IPS-18a (cell line): ENCODE measurements at regions not wholly inside any gene's neighbourhood (a gene's known extent, or its start where the extent isn't known, plus 50 kb on each side); places are given as distances from the start of the nearest gene placed in this dataset.

Source experiments
- H3K27ac ChIP-seq: one replicate; pipeline ENCODE4 v1.5.1; 2013; ENCODE audit warnings: low read length
- H3K27me3 ChIP-seq: one replicate; pipeline ENCODE4 v1.6.1; 2013; ENCODE audit warnings: mild to moderate bottlenecking, low read length; ENCODE audit not compliant: control insufficient read depth, insufficient read depth
- H3K36me3 ChIP-seq: one replicate; pipeline ENCODE4 v1.6.1; 2013; ENCODE audit warnings: low read depth, low read length; ENCODE audit not compliant: control insufficient read depth
- H3K4me1 ChIP-seq: one replicate; pipeline ENCODE4 v1.6.1; 2013; ENCODE audit warnings: low read depth, low read length; ENCODE audit not compliant: control insufficient read depth
- H3K4me3 ChIP-seq: one replicate; pipeline ENCODE4 v1.5.1; 2013; ENCODE audit warnings: low read length
- H3K9ac ChIP-seq: one replicate; pipeline ENCODE4 v1.6.1; 2013; ENCODE audit warnings: mild to moderate bottlenecking, low read length, moderate library complexity
- H3K9me3 ChIP-seq: one replicate; pipeline ENCODE4 v1.6.1; 2013; ENCODE audit warnings: low read depth, low read length; ENCODE audit not compliant: control insufficient read depth

DNA sequence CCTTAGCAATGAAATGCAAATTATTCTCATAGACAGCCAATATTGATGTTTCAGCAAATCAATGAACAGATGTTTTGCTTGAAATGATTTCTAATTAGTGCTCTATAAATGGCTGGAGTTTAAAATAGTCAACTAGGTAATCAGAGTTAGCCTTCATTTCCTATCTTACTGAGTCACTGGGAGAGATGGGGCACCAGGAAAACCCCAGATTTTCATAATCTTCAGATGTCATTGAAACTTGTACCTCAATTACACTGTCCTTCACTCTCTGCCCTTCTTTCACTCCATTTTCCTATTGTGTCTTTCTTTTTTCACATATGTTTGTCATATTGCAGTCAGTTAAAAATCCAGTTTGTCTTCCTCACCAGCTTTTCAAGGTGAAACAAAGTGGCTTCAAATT, 92.7 kb downstream of the C12orf75 start:
- no peaks in the 10 kb centered on the region for H3K27me3 ChIP-seq
- no peak overlapping the region for H3K27ac ChIP-seq
- H3K4me1 ChIP-seq, result no peaks in the 10 kb centered on the region
- H3K9ac ChIP-seq, result no peak overlapping the region
- H3K36me3 ChIP-seq, result no peaks in the 10 kb centered on the region
- H3K9me3 ChIP-seq, result no peaks in the 10 kb centered on the region
- no peak overlapping the region for H3K4me3 ChIP-seq

DNA sequence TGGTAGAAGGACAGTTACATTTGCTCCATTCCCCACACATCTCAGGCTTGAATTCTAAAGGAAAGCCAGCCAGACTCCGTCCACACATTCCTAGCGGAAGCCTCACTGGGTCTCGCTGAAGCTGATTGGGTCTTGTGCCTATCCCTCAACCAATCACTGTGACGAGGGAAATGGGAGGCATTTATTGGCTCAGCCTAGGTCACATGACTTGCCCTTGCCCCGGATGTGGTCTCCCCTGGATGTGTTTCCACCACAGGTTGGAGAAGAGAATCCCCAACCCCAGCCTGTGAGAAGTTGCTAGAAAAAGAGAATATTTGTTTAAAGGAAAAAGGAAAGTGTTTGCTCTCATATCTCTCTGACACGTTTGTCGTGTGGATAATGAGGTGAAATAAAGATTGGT, 93.4 kb downstream of the C12orf75 start:
- Histone ChIP-seq H3K36me3 (no peaks in the 10 kb centered on the region), H3K9me3 (no peaks in the 10 kb centered on the region), H3K4me3 (no peak overlapping the region), H3K4me1 (no peaks in the 10 kb centered on the region), H3K27ac (no peak overlapping the region), H3K27me3 (no peaks in the 10 kb centered on the region), H3K9ac (no peak overlapping the region)

DNA sequence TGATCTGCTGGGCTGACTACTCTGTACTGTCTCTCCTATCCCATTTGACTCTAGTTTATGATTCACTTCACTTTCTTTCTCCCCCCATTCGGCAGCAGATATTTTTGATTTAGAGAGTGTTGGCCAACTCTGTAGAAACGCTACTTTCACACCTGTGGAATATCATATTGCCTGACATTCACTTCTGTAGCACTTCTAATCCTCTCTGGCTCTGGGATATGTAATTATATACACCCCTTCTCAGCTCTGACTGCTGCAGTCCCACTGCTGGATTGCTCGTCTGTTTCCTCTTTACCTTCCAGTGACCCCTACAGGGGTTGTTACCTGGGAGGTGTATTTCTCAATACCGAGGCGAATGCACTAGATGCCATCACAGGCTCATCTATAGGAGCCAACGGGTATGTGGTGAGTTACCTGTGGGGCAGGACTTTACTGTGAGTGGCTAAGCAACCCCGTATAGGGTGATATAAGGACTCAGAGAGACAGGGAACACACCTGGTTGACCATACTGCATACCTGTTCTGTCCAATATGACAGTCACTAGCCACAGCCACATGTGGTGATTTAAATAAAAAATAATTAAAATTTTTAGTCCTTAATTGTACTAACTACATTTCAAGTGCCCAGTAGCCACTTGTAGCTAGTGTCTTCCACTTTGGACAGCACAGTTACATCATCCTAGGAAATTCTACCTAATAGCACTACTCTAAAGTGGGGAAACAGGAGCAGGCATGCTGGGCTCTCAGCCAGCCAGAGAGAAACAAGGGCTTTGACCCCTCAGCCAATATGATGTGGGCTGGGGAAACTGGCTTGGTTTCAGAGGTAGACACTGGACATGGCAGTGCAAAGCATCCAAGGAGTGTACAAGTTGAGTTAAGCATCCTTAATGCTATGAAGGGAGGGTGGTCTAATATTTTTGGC, 95.0 kb downstream of the C12orf75 start:
- Histone ChIP-seq H3K4me3 (no peak overlapping the region), H3K9ac (no peak overlapping the region), H3K27ac (no peak overlapping the region), H3K9me3 (no peaks in the 10 kb centered on the region), H3K36me3 (no peaks in the 10 kb centered on the region), H3K4me1 (no peaks in the 10 kb centered on the region), H3K27me3 (no peaks in the 10 kb centered on the region)

DNA sequence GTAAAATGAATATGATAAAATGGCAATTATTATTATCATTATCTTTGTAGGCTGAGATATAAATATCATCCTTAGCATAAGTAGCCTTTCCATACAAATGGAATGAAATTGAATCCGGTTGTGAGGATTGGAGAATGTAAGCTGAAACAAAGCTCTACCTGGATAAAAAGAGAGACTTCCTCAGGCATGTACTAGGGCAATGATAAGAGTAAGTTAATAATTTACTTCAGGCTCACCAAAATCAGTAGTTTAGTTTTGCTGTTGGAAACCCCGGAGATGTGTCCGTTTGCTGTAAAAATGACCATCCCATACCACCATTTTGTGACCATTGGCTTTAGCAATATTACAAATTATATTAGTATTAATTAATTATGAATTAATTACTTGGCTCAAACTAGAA, 96.3 kb downstream of the C12orf75 start:
- Histone ChIP-seq H3K27ac (no peak overlapping the region), H3K9ac (no peak overlapping the region), H3K27me3 (no peaks in the 10 kb centered on the region), H3K4me3 (no peak overlapping the region), H3K36me3 (no peaks in the 10 kb centered on the region), H3K4me1 (no peaks in the 10 kb centered on the region), H3K9me3 (no peaks in the 10 kb centered on the region)

DNA sequence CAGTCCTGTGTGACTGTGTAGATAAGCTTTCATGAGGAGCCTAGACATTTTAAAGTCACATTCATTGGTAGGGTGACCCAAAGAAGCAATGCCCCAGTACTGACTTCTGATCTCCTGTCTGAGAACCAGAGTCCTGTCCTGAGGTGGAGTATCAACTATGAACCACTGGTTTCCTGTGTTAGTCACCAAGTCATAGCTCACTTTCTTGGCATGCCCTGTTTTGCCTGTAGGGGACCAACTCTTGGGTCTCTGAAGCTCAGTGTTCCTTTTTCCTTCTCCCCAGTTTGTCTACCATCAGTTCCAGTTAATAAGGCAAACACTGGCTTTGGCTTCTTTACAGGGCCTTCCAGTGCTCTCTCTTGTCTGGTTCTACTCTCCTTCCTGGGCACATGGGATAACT, 97.4 kb downstream of the C12orf75 start:
- Histone ChIP-seq H3K9ac (no peak overlapping the region), H3K4me1 (no peaks in the 10 kb centered on the region), H3K4me3 (no peak overlapping the region), H3K36me3 (no peaks in the 10 kb centered on the region), H3K27ac (no peak overlapping the region), H3K9me3 (no peaks in the 10 kb centered on the region), H3K27me3 (no peaks in the 10 kb centered on the region)

DNA sequence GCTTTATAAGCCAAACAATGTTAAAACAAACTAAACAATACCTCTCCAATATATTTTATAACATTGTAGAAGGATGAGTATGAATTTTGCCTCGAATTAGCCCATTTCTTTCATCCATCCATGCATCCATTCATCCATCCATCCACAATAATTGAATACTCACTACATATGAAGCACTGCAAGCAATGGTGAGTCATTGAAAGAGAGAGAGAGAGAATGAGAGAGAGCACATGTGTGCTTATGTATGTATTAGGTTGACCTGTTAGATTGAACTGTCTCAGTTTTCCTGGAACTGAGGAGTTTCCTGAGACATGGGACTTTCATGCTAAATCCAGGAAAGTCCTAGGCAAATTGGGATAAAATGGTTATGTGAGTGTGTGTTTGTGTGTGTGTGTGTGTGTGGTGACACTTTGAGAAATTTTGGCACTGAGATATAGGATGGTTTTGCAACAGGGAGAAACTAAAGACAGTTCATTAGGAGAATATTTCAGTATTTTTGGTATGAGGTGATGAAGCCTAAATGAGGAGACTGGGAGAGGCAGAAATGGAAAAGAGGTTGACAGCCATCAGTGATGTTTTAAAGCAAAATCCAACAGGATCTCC, 98.4 kb downstream of the C12orf75 start:
- no peak overlapping the region for H3K4me3 ChIP-seq
- no peak overlapping the region for H3K27ac ChIP-seq
- no peaks in the 10 kb centered on the region for H3K36me3 ChIP-seq
- H3K4me1 ChIP-seq, result no peaks in the 10 kb centered on the region
- no peaks in the 10 kb centered on the region for H3K9me3 ChIP-seq
- H3K27me3 ChIP-seq, result no peaks in the 10 kb centered on the region
- H3K9ac ChIP-seq, result no peak overlapping the region

DNA sequence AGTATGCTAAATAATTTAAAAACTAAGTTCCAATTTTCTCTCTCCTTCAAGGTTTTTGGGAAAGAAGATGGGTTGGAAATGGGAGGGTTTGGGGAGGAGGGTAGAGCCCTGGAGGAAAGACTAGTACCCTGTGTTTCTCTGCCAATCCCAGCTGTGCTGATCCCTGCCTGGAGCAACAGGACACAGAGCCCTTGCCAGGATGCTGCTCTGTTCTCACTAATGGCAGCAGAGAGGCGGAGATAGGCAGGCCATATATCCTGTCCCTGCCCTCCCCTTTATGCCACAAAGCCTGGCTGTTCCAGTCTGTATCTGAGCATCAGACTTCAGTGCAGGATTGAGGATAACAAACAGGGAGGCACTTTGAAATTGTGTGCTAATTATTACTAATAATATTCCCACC, 99.0 kb downstream of the C12orf75 start:
- Histone ChIP-seq H3K9ac (no peak overlapping the region), H3K27ac (no peak overlapping the region), H3K9me3 (no peaks in the 10 kb centered on the region), H3K27me3 (no peaks in the 10 kb centered on the region), H3K36me3 (no peaks in the 10 kb centered on the region), H3K4me3 (no peak overlapping the region), H3K4me1 (no peaks in the 10 kb centered on the region)

DNA sequence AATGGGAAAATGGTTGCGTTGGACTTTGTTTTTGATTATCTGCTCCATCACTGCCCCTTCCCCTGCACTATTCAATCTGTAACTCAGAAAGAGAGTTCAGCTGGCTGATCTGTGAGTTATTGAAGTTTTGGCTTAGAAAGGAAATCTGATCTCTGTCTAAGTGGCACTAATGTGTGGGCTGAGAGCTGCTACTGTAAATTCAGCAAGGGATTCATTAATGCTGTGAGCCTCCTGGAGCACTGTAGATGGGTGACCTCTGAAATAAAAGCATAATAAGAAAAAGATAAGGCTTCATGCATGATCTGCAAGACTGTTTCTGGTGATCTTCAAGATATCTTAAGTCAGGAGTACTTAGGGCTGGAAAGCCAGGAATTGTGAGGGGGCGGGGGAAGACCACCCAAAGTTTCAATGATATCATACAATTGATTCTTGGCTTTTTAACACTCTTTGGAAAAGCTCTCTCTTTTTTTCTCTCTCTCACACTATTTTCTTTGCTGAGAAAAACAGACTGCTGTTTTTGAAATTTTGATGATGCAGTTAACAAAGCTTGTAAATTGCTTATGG, 101.1 kb downstream of the C12orf75 start:
- H3K27me3 ChIP-seq, result no peaks in the 10 kb centered on the region
- no peaks in the 10 kb centered on the region for H3K4me1 ChIP-seq
- no peak overlapping the region for H3K4me3 ChIP-seq
- H3K36me3 ChIP-seq, result no peaks in the 10 kb centered on the region
- H3K9me3 ChIP-seq, result no peaks in the 10 kb centered on the region
- no peak overlapping the region for H3K9ac ChIP-seq
- H3K27ac ChIP-seq, result no peak overlapping the region

DNA sequence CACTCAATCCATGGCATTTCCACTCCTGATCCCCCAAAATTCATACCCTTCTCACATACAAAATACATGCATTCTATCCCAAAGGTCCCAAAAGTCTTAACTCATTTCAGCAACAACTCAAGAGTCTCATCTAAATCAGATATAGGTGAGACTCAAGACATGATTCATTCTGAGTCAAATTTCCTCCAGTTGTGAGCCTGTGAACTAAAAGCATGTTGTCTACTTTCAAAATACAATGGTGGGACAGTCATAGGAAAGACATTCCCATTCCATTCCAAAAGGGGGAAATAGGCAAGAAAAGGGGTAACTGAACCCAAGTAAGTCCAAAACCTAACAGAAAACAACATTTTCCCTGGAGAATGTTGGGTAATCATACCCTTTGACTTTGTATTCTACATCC, 103.3 kb downstream of the C12orf75 start:
- H3K4me3 ChIP-seq, result no peak overlapping the region
- no peaks in the 10 kb centered on the region for H3K36me3 ChIP-seq
- H3K9ac ChIP-seq, result no peak overlapping the region
- no peaks in the 10 kb centered on the region for H3K27me3 ChIP-seq
- H3K4me1 ChIP-seq, result no peaks in the 10 kb centered on the region
- H3K9me3 ChIP-seq, result no peaks in the 10 kb centered on the region
- no peak overlapping the region for H3K27ac ChIP-seq

DNA sequence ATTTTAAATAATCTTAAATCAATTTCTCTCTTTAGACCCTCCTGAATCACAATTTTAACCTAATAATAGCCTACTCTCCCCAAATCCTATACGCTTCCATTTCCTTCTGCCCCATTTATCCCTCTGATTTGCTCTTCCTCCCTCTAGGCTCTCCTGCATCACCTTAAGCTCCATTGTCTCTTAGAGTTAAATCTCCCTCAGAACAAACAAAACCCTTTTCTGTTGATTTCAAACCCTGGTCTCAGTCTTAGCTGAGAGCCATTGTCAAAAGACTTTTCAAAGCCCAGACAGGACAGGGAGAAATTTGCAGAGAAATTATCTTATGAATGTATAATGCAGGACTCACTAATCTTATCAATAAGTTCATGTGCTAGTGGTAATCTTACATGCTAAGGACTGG, 106.1 kb downstream of the C12orf75 start:
- H3K27ac ChIP-seq, result no peak overlapping the region
- no peak overlapping the region for H3K9ac ChIP-seq
- H3K4me1 ChIP-seq, result no peaks in the 10 kb centered on the region
- H3K36me3 ChIP-seq, result no peaks in the 10 kb centered on the region
- H3K27me3 ChIP-seq, result no peaks in the 10 kb centered on the region
- no peak overlapping the region for H3K4me3 ChIP-seq
- H3K9me3 ChIP-seq, result no peaks in the 10 kb centered on the region

DNA sequence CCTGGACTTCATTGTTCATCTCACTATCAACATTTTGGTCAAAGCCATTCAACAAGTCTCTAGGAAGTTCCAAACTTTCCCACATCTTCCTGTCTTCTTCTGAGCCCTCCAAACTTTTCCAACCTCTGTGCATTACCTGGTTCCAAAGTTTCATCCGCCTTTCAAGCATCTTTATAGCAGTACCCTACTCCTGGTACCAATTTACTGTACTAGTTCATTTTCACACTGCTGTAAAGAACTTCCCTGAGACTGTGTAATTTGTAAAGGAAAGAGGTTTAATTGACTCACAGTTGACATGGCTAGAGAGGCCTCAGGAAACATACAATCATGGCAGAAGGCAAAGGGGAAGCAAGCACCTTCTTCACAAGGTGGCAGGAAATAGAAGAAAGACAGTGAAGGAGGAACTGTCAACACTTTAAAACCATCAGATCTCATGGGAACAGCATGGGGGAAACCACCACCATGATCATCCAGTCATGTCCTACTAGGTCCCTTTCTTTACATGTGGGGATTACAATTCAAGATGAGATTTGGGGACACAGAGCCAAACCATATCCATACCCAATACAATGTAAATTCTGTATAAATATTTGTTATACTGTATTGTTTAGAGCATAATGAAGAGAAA, 109.7 kb downstream of the C12orf75 start:
- no peaks in the 10 kb centered on the region for H3K9me3 ChIP-seq
- H3K36me3 ChIP-seq, result no peaks in the 10 kb centered on the region
- H3K9ac ChIP-seq, result no peak overlapping the region
- H3K4me1 ChIP-seq, result peaks cover 16% of the 10 kb centered on the region
- H3K4me3 ChIP-seq, result no peak overlapping the region
- H3K27ac ChIP-seq, result no peak overlapping the region
- no peaks in the 10 kb centered on the region for H3K27me3 ChIP-seq
